Non-pigmented ciliary epithelial cell (primary cell): ENCODE measurements at regions not wholly inside any gene's neighbourhood (a gene's known extent, or its start where the extent isn't known, plus 50 kb on each side); places are given as distances from the start of the nearest gene placed in this dataset.

ENCODE experiments used
- DNase-seq: peaks from one replicate; pipeline ENCODE4 v3.0.0-alpha.2; 2010; ENCODE audit warnings: low read depth

- no peak for DNase-seq
Observed at GRCh38 chrX:23540532-23540931, 126.8 kb upstream of the PRDX4 start.

- DNase-seq: no peak
Observed at GRCh38 chrX:23548164-23548563, 119.1 kb upstream of the PRDX4 start.

GRCh38 chrX:23552303-23552702, 115.0 kb upstream of the PRDX4 start:
- DNase-seq: no peak

GRCh38 chrX:23554304-23554703, 113.0 kb upstream of the PRDX4 start:
- DNase-seq: no peak

- no peak for DNase-seq
Observed at GRCh38 chrX:23557070-23557469, 110.2 kb upstream of the PRDX4 start.

- DNase-seq: no peak
Observed at GRCh38 chrX:23559975-23560374, 107.3 kb upstream of the PRDX4 start.

GRCh38 chrX:23570674-23571343, 96.5 kb upstream of the PRDX4 start:
- DNase-seq: no peak

- no peak for DNase-seq
Observed at GRCh38 chrX:23575281-23575680, 92.0 kb upstream of the PRDX4 start.

GRCh38 chrX:23578079-23578478, 89.2 kb upstream of the PRDX4 start:
- no peak for DNase-seq

GRCh38 chrX:23589496-23589895, 77.8 kb upstream of the PRDX4 start:
- no peak for DNase-seq

- no peak for DNase-seq
Observed at GRCh38 chrX:23592741-23593140, 74.6 kb upstream of the PRDX4 start.

- no peak for DNase-seq
Observed at GRCh38 chrX:23598575-23598974, 68.7 kb upstream of the PRDX4 start.

GRCh38 chrX:23603501-23603900, 63.8 kb upstream of the PRDX4 start:
- no peak for DNase-seq

- no peak for DNase-seq
Observed at GRCh38 chrX:23610495-23610894, 56.8 kb upstream of the PRDX4 start.

- DNase-seq: no peak
Observed at GRCh38 chrX:23612846-23613245, 54.4 kb upstream of the PRDX4 start.

GRCh38 chrX:23616361-23616760, 50.9 kb upstream of the PRDX4 start:
- no peak for DNase-seq
